MCF 10A (cell line): ENCODE measurements at regions not wholly inside any gene's neighbourhood (a gene's known extent, or its start where the extent isn't known, plus 50 kb on each side); places are given as distances from the start of the nearest gene placed in this dataset.
A peak's percentile ranks its signal among the peaks of the same experiment; 100 is the strongest.

Experiments used
- BruUV-seq: library from RNA; stranded (reverse); fragments of 400-500 nt; replicated peaks from 2 replicates; lab custom pipeline; 2021; lab: Mats Ljungman, UMichigan
- CTCF ChIA-PET: fragments of 300-600 bp; sonication (Branson Sonifier 250); formaldehyde crosslinking; extraction: SDS; loops from one replicate; lab custom pipeline; 2021; ENCODE audit warnings: antibody characterized with exemption, inconsistent platforms; lab: Yijun Ruan, JAX
- POLR2A ChIA-PET: fragments of 300-600, 350-650 bp; sonication (Branson Sonifier 250); formaldehyde crosslinking; extraction: SDS; loops from one replicate; lab custom pipeline; 2020; ENCODE audit warnings: antibody characterized with exemption, inconsistent platforms; lab: Yijun Ruan, JAX
- DNase-seq: peaks from one replicate; pipeline ENCODE4 v3.0.0-alpha.2; 2018; ENCODE audit not compliant: unreplicated experiment
- H3K27ac Mint-ChIP-seq: one replicate; pipeline ENCODE4 v1.8.0; 2022; ENCODE audit warnings: mild to moderate bottlenecking, low read depth, mixed read lengths; ENCODE audit not compliant: unreplicated experiment
- H3K27me3 Mint-ChIP-seq: one replicate; pipeline ENCODE4 v1.8.0; 2022; ENCODE audit warnings: mixed read lengths; ENCODE audit not compliant: insufficient read depth, unreplicated experiment
- H3K36me3 Mint-ChIP-seq: one replicate; pipeline ENCODE4 v1.8.0; 2022; ENCODE audit warnings: mild to moderate bottlenecking, moderate library complexity, mixed read lengths; ENCODE audit not compliant: insufficient read depth, unreplicated experiment
- H3K4me1 Mint-ChIP-seq: one replicate; pipeline ENCODE4 v1.8.0; 2022; ENCODE audit warnings: mixed read lengths; ENCODE audit not compliant: insufficient read depth, unreplicated experiment
- H3K4me3 Mint-ChIP-seq: one replicate; pipeline ENCODE4 v1.8.0; 2022; ENCODE audit warnings: mild to moderate bottlenecking, moderate library complexity, mixed read lengths; ENCODE audit not compliant: unreplicated experiment
- H3K9me3 Mint-ChIP-seq: one replicate; pipeline ENCODE4 v1.8.0; 2022; ENCODE audit warnings: mixed read lengths; ENCODE audit not compliant: unreplicated experiment
- intact Hi-C: fragments of 100-400 bp; cut with micrococcal nuclease; formaldehyde crosslinking; loops from 2 replicates; pipeline ENCODE4 v1.14.1; 2022
- TF ChIP-seq, protein P1 (sequence below): fragments of 200-600 bp; IDR thresholded peaks from one replicate; pipeline ENCODE4 v1.8.0; 2022; ENCODE audit warnings: antibody characterized with exemption, mild to moderate bottlenecking; ENCODE audit not compliant: unreplicated experiment

DNA sequence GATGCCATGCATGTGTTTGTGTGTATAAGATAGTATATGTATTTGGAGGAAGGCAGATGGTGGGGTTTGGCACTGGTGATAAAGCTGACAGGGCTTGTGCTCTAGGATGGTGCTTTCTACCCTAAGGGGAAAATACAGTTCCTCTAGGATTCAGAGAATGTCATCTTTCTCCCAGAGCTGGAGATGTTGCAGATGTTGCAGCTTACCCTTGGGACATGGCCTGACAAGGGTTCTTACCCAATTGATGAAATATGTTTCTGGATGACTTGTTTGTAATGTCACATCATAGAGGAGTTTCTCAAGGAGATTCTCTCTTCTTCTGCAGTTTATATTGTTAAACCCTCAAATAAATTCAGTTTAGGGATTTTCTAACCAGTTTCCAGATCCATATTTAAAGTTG is 52.5 kb upstream of the PITX2 start:
- CTCF ChIA-PET, result interaction anchor here (1.1 kb wide), 1 partner anchor 674 kb away, joined by 4 read pairs; no protein-coding TSS in a partner anchor
- H3K4me1 Mint-ChIP-seq, result peaks cover 19% of the 10 kb centered on the region
- no peaks in the 10 kb centered on the region for H3K36me3 Mint-ChIP-seq
- no peaks in the 10 kb centered on the region for H3K9me3 Mint-ChIP-seq
- POLR2A ChIA-PET, result no interaction called here
- intact Hi-C loops, result no loop called here
- no TSS peak for BruUV-seq
- no peak overlapping the region for H3K27ac Mint-ChIP-seq
- H3K4me3 Mint-ChIP-seq, result no peak overlapping the region
- TF ChIP-seq, protein P1, sequence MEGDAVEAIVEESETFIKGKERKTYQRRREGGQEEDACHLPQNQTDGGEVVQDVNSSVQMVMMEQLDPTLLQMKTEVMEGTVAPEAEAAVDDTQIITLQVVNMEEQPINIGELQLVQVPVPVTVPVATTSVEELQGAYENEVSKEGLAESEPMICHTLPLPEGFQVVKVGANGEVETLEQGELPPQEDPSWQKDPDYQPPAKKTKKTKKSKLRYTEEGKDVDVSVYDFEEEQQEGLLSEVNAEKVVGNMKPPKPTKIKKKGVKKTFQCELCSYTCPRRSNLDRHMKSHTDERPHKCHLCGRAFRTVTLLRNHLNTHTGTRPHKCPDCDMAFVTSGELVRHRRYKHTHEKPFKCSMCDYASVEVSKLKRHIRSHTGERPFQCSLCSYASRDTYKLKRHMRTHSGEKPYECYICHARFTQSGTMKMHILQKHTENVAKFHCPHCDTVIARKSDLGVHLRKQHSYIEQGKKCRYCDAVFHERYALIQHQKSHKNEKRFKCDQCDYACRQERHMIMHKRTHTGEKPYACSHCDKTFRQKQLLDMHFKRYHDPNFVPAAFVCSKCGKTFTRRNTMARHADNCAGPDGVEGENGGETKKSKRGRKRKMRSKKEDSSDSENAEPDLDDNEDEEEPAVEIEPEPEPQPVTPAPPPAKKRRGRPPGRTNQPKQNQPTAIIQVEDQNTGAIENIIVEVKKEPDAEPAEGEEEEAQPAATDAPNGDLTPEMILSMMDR, result no peak
- no peaks in the 10 kb centered on the region for H3K27me3 Mint-ChIP-seq
- no peak for DNase-seq

DNA sequence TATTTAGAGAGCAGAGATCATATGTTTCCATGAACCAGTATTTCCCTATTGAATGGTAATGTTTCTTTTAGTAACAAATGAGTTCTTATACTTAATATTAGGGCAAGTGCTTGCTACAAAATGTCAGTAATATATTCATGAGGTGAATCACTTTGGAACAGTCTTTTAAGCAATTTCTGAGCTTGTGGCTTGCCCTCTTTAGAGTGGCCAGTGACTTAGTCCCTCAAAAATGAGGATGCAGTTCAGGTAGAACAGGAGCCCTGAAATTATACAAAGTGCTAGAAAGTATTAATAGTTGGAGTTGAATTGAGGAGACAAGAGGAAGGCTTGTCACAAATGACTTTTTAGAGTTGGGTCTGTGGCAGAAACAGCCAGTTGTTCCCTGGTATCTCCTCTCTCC is 53.4 kb upstream of the PITX2 start:
- BruUV-seq, result no TSS peak
- H3K9me3 Mint-ChIP-seq, result no peaks in the 10 kb centered on the region
- DNase-seq, result no peak
- H3K4me3 Mint-ChIP-seq, result no peak overlapping the region
- H3K27ac Mint-ChIP-seq, result no peak overlapping the region
- CTCF ChIA-PET, result interaction anchor here (0.6 kb wide), 1 partner anchor 26 kb away, joined by 3 read pairs; no protein-coding TSS in a partner anchor
- H3K36me3 Mint-ChIP-seq, result no peaks in the 10 kb centered on the region
- TF ChIP-seq, protein P1, result no peak
- intact Hi-C loops, result loop anchor here (2.0 kb wide), 1 partner anchor 15 kb away; no protein-coding TSS in a partner anchor
- H3K27me3 Mint-ChIP-seq, result no peaks in the 10 kb centered on the region
- POLR2A ChIA-PET, result no interaction called here
- peaks cover 20% of the 10 kb centered on the region for H3K4me1 Mint-ChIP-seq

DNA sequence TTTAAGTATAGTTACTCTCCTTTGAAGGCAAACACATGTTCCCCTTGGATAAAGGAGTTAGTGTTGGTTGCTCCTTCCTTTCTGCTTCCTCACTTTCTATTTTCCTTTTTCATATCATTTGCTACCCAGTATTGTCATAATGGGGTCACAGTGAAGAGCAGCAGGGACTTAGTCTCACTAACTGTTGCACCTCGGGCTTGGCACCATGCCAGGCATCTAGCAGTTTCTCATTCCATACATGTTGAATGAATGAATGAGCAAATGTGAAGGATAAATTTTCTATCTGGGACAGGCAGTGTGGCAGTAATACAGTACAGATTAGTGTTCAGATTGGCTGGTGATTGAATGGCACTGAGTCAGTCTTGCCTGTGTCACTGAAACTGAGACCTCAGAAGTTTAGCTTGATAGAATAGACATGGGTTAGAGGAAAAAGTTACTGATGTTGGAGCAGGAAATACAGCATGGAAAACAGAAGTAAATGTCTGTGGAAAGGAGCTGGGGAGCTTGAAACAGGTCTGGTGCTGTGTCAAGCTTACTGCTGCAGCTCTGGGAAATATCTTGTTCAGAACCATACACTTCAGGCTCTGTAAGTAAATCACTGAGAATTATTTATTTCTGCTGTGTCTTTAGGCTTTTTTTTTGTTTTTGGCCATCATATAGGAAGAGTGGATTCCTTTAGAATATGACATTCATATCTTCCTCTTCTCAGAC is 55.8 kb upstream of the PITX2 start:
- POLR2A ChIA-PET, result interaction anchor here (0.6 to 1.1 kb wide), 2 partner anchors 57 to 1464 kb away, joined by 3 to 4 read pairs; no protein-coding TSS in a partner anchor
- TF ChIP-seq, protein P1, result no peak
- no peak overlapping the region for H3K27ac Mint-ChIP-seq
- intact Hi-C loops, result no loop called here
- CTCF ChIA-PET, result interaction anchor here (0.5 to 1.3 kb wide), 5 partner anchors 116 to 1647 kb away, joined by 3 to 5 read pairs (median 3); no protein-coding TSS in a partner anchor
- H3K36me3 Mint-ChIP-seq, result no peaks in the 10 kb centered on the region
- H3K9me3 Mint-ChIP-seq, result no peaks in the 10 kb centered on the region
- peaks cover 20% of the 10 kb centered on the region for H3K4me1 Mint-ChIP-seq
- no TSS peak for BruUV-seq
- no peak overlapping the region for H3K4me3 Mint-ChIP-seq
- no peaks in the 10 kb centered on the region for H3K27me3 Mint-ChIP-seq
- peak; percentile 15 for DNase-seq

DNA sequence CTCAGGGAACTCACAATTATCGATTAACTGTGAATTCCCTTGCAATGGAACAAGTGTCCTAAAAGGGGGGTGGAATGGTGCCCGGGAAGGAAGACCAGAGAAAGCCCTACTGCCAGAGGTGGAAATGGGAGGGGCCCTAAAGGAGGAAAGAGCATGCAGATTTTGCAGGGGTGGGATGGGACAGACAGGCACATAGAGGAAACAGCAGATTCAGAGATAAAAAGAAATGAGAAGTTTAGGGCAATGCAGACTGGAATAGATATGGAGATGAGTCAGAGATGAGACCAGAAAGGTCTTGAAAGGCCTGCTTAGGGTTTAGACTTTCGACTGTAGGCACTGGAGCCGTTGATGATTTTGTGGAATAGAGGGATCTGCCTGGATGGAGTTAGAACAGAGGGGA is 57.4 kb upstream of the PITX2 start:
- H3K4me1 Mint-ChIP-seq, result peaks cover 20% of the 10 kb centered on the region
- H3K27me3 Mint-ChIP-seq, result no peaks in the 10 kb centered on the region
- intact Hi-C loops, result no loop called here
- TF ChIP-seq, protein P1, result no peak
- no TSS peak for BruUV-seq
- POLR2A ChIA-PET, result interaction anchor here (0.6 to 1.5 kb wide), 3 partner anchors 11 to 17 kb away, joined by 3 to 5 read pairs (median 4); no protein-coding TSS in a partner anchor
- H3K36me3 Mint-ChIP-seq, result no peaks in the 10 kb centered on the region
- H3K9me3 Mint-ChIP-seq, result no peaks in the 10 kb centered on the region
- no peak for DNase-seq
- no peak overlapping the region for H3K4me3 Mint-ChIP-seq
- no peak overlapping the region for H3K27ac Mint-ChIP-seq
- CTCF ChIA-PET, result no interaction called here
